ENCODE measurements at regions not wholly inside any gene's neighbourhood (a gene's known extent, or its start where the extent isn't known, plus 50 kb on each side); places are given as distances from the start of the nearest gene placed in this dataset.

- DNase-seq (ENCODE audit: low spot score), result peak; percentile 60
These were observed 116.4 kb downstream of the GADD45G start for GRCh38 chr9:89721176-89721700.

DNA sequence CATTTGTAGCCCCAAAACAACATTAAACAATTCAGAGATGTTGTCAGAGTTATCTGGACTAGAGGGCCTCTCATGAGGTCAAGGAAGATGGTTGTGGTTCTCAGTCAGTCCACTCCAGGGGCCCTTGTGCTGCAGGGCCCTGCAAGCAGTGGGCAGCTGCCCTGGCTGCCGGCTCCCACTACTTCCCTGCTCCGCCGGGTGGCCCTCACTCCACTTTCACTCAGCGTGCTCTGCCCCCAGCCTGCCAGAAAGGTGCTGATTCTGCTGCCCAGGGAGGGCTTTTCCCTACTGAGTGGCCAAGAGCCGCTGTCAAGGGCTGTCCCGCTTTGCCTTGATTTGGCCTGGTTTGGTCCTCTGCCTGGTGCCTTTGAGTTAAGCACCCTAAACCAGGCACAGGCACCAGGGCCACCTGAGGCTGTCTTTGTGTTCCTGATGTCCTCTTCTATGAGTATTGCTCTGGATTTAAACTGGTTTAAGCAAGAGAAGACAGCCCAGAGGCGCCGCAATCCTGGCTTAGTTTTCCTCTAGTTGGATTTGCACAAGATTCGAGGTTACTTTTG is 117.2 kb downstream of the GADD45G start:
- peak; percentile 64 for DNase-seq (ENCODE audit: low spot score)

DNA sequence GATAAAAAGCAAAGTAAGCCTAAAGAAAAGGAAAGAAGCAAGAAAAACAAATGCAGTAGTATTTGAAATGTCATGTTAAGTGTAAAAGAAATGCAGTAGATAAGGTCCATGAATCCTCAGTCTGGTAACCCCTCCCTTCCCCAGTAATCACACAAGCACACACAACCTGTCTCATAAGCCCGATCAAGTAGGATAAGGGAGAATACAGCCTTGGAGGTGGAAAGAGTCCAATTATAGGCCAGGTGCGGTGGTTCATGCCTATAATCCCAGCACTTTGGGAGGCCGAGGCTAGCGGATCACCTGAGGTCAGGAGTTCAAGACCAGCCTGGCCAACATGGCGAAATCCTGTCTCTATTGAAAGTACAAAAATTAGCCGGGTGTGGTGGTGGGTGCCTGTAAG is 117.9 kb downstream of the GADD45G start:
- DNase-seq (ENCODE audit: low spot score), result no peak

DNA sequence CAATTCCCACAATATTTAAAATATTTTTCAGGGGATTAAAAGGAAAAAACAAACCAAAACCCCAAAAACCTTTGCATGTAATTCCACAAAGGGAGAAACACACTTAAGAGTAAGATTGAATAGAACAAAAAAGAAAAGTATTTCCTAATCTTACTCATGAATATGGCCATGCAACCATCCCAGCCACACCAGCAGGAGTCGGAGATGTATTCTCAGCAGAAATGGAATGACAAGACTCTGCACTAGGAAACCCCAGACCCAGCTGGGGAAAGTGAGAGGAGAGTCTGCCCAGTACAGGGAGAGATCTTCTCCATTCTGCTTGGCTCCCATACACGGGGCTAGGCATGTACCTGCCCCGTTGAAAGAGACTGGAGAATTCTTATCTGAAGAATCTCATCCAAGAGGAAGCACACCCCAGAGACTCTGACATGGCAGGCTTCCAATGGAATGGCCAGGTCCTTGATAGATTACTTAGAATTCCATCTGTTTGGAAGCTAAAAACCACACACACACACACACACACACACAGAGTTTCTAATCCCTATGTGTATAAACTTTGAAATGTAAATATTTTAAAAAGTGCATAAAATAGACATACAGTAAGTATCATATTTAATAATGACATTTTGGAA is 118.8 kb downstream of the GADD45G start:
- no peak for DNase-seq (ENCODE audit: low spot score)

DNA sequence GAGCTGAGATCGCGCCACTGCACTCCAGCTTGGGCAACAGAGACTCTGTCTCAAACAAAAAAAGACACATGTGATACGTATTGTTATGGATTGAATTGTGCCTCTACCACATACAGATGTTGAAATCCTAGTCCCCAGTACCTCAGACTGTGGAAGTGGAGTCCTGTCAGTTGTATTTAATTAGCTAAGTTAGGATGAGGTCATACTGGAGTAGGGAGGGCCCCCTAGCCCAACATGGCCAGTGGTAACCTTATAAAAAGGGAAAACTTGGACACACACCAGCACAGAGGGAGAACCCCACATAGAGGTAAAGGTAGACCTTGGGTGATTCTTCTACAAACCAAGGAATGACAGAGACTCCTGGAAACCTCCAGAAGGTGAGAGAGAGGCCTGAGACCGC is 119.8 kb downstream of the GADD45G start:
- peak; percentile 11 for DNase-seq (ENCODE audit: low spot score)

GRCh38 chr9:89725271-89725670 is 120.5 kb downstream of the GADD45G start:
- DNase-seq (ENCODE audit: low spot score), result no peak

DNA sequence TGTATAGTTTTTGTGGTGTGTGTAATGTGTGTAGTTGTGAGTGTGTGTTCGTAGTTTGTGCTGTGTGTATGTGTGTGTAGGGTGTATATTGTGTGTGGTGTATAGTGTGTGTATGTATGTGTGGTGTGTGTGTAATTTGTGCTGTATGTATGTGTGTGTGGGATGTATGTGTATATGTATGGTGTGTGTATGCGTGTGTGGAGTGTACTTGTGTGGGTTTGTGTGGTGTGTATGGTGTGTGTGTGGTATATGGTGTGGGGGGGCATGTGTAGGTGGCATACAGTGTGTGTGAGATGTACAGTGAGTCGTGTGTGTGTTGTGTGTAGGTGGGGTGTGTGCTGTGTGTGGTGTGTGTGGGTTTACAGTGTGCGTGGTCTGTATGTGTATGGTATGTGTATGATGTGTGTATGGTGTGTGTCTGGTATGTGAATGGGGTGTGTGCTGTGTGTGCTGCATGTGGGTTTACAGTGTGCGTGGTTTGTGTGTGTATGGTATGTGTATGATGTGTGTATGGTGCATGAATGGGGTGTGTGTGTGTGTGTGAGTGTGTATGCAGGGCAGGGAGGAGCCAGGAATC is 125.2 kb downstream of the GADD45G start:
- DNase-seq (ENCODE audit: low spot score), result no peak

DNA sequence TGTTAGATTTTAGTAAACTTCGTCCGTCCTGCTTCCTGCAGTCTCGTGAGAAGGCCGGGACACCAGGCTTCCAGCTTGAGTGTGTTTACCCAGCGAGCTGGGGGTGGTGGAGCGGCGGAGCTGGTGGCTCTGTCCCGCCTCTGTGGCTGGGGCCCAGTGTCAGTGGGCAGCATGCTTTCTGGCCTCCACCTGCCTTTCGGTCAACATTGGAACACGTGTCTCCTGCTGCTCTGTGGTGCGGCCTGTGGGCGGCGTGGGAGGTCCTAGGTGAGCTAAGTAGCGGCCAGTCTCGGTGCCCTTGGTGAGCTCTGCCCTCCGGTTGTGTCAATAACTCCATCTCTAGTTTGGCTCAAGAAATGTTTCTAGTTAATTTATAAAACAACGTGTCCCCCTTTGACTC is 125.9 kb downstream of the GADD45G start:
- DNase-seq (ENCODE audit: low spot score), result no peak

DNA sequence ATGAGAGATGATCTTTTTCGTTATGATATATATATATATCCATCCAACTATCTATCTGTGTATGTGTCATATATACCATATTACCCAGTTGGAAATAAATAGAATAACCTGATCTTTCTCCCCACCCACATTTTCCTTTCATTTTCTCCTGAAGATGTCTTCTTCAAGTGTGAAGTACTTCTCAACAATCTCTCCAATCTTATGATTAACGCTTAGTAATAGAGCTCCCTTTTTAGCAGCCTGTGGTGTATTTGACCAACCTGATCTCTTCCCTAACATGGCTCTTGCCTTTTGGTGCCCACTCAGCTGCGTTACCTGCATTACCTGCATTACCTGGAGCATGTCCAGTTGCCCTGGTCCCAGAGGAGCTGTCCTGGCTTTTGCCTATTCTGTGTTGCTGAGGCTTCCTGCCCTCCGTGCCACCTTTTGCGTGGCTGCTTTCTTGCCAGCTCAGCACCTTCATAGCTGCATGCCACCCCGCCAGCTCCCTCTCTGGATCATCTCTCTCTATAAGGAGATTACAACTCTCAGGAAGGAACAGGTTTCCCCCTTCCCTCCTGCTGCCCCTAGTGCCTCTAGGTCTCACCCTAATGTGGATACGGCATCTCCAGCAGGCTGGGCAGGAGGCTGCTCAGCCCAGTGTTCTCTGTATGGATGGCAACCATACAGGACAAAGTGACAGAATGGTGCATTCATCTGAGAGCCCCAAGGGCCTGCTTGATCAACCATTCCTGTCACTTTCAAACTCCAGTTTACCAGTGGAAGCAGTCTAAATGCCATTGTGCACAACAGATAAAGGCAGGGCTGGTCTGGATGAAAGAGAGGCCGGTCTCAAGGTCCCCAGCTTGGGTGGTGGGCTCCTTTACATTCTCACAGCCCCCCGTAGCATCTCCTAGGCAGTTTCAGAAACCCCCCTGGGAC is 126.7 kb downstream of the GADD45G start:
- no peak for DNase-seq (ENCODE audit: low spot score)

DNA sequence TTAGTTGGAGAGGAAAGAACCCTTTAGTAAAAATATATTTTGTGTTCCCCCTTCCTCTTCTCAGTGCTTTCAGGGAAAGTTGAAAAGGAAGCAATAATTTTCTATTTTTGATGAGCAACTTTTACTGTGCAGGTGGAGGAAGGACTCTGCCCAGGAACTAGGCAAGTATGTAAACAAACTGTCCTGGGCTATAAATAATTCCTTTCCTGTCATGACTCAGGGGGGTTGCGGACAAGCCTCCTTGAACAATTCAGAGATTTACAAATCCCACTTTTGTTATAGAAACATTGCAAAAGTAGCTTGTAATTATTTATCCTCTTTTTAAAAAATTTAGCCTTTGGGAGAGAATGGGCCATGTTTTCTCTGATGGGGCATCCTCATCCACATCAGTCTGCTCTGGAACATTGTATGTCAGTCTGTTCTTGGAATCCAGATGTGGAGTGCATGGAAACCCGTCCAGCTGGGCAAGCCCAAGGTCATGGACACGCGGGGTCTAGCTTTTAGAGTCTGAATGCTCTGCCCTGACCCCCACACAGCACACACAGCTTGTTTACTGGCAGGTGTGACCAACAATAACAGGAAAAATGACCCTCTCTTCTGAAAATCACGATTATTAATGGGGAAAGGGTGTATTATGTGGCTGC is 127.6 kb downstream of the GADD45G start:
- DNase-seq (ENCODE audit: low spot score), result no peak

DNA sequence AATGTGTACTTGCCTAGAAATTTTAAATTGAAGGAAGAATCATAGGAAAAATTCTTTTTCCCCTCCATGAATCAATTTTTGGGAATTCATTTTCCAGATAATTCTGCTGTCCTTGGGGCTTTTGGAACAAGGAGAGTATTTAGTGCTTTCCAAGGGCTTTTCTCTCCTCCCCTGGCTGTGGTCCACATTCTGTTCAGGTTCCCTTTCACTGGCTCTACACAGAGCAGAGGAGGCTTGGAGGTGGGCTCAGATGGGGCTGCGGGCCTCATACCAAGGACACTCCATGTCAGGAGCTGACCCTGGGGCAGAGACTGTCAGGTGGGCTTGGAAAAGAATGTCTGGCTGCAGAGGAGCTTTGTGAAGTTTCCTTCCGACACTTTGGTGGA is 128.1 kb downstream of the GADD45G start:
- DNase-seq (ENCODE audit: low spot score), result no peak

DNA sequence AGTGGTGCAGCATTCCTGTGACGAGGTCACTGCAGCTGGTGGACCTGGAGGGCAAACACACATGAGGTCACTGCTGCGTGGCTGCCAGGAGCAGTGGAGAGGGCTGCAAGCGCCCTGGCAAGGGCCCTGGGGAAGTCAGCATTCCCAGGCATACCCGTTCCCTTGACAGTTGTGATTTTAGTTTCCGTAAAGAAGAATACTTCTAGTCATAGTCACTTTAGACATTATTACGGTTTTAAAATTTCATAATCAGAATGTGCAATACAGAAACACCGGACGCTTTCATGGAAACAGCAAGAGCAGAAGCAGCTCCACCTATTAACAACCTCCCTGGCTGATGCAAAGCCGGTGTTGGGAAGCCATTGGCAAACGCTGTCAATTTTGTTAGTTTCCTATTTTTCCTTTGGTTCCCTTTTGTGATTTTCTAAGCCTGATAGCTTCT is 129.8 kb downstream of the GADD45G start:
- no peak for DNase-seq (ENCODE audit: low spot score)

GRCh38 chr9:89738137-89738932 is 133.5 kb downstream of the GADD45G start:
- no peak for DNase-seq (ENCODE audit: low spot score)

GRCh38 chr9:89739511-89739910 is 134.7 kb downstream of the GADD45G start:
- DNase-seq (ENCODE audit: low spot score), result no peak

GRCh38 chr9:89739916-89740315 is 135.1 kb downstream of the GADD45G start:
- no peak for DNase-seq (ENCODE audit: low spot score)

DNA sequence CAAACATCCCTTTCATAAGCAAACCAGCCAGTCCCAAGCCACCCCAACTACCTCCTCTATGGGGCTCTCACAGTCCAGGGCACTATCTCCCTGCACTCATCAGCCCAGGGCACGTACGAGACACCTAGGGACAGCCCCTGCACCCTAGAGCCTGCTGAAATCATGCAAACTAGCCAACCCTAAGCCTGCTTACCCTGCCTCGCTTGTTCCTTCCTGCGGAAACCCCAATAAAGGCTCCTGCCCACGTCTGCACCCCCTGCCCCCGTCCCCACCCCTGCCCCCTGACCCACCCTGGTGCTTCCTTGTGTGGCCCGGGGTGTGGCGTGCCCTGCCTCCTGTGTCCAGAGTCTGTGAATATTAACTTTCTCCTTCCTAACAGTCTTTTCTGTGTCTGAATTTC is 135.9 kb downstream of the GADD45G start:
- no peak for DNase-seq (ENCODE audit: low spot score)

DNA sequence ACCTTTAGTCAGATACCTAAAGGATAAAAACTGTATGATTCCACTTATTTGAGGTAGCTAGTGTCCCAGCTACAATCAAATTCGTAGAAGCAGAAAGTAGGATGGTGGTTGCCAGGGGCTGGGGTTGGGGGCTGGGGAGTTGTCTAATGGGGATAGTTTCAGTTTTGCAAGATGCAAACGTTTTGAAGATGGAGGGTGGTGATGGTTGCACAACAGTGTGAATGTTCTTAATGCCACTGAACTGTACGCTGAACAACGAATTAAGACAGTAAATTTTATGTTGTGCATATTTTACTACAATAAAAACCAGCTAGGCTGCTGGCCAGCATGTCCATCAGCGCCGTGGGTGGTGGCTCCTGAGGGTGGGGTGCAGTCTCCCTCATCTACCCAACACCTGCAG is 137.8 kb downstream of the GADD45G start:
- no peak for DNase-seq (ENCODE audit: low spot score)

DNA sequence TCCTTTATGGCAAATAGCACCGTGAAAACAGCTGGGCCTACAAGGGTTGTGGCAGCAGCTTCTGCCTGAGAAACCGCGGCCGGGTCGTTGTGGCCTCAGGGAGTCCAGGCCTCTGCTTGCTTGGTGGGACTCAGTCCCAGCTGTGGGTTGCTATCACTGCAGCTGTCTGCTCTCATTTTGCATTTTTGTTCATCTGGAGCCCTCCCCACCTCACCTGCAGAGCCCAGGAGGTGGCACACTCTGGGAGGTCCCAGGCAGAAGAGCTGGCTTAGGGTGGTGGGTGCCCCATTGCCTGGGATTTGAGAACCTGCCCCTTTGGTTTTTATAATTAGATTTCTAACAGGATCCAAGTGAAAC is 138.4 kb downstream of the GADD45G start:
- no peak for DNase-seq (ENCODE audit: low spot score)

- DNase-seq (ENCODE audit: low spot score), result no peak
These were observed 138.9 kb downstream of the GADD45G start for GRCh38 chr9:89743573-89744254.

- no peak for DNase-seq (ENCODE audit: low spot score)
These were observed 139.4 kb downstream of the GADD45G start for GRCh38 chr9:89744255-89744648.
